Limb (tissue), 2 donors: ENCODE measurements at regions not wholly inside any gene's neighbourhood (a gene's known extent, or its start where the extent isn't known, plus 50 kb on each side); places are given as distances from the start of the nearest gene placed in this dataset.

Experiments used
- DNase-seq, 2 donors: peaks; one replicate each; pipeline ENCODE4 v3.0.0-alpha.2; 2016; ENCODE audit errors: extremely low spot score in 2 of 2

GRCh38 chr5:9692576-9692975 is 62.4 kb upstream of the TAS2R1 start:
- no peak for DNase-seq

- no peak for DNase-seq
These were observed 61.1 kb upstream of the TAS2R1 start for GRCh38 chr5:9691261-9691660.

GRCh38 chr5:9690751-9691150 is 60.6 kb upstream of the TAS2R1 start:
- no peak for DNase-seq

- no peak for DNase-seq
These were observed 56.1 kb upstream of the TAS2R1 start for GRCh38 chr5:9686216-9686615.

GRCh38 chr5:9681706-9682105 is 51.6 kb upstream of the TAS2R1 start:
- DNase-seq: no peak
